ENCODE measurements at regions not wholly inside any gene's neighbourhood (a gene's known extent, or its start where the extent isn't known, plus 50 kb on each side); places are given as distances from the start of the nearest gene placed in this dataset.

- TF ChIP-seq ZFP37 (tag by site-specific recombination; IDR thresholded peaks at IDR 0.05) = no peak
- no peak for TF ChIP-seq TCF7L2 (IDR thresholded peaks at IDR 0.05; ENCODE audit: borderline replicate concordance, low read depth, low read length)
- no peak for TF ChIP-seq ZNF354C (tag by site-specific recombination; IDR thresholded peaks at IDR 0.05; ENCODE audit: borderline replicate concordance, low read depth)
- no peak for TF ChIP-seq PRDM2 (tag by site-specific recombination; IDR thresholded peaks at IDR 0.05; ENCODE audit: borderline replicate concordance)
- no peak for TF ChIP-seq PATZ1 (tag by site-specific recombination; IDR thresholded peaks at IDR 0.05)
- TF ChIP-seq ZNF148 (tag by site-specific recombination; IDR thresholded peaks at IDR 0.05; ENCODE audit: borderline replicate concordance) = no peak
- TF ChIP-seq ZNF560 (tag by site-specific recombination; IDR thresholded peaks at IDR 0.05; ENCODE audit: borderline replicate concordance) = no peak
- TF ChIP-seq ZFP41 (tag by site-specific recombination; IDR thresholded peaks at IDR 0.05; ENCODE audit: borderline replicate concordance) = no peak
- no peak for TF ChIP-seq ZNF138 (tag by site-specific recombination; IDR thresholded peaks at IDR 0.05; ENCODE audit: borderline replicate concordance)
- no peak for TF ChIP-seq ZNF704 (tag by site-specific recombination; IDR thresholded peaks at IDR 0.05)
- TF ChIP-seq ZNF394 (tag by site-specific recombination; IDR thresholded peaks at IDR 0.05; ENCODE audit: borderline replicate concordance) = no peak
- TF ChIP-seq ZNF341 (tag by site-specific recombination; IDR thresholded peaks at IDR 0.05; ENCODE audit: low read depth) = no peak
- no peak for TF ChIP-seq ZNF658 (tag by site-specific recombination; IDR thresholded peaks at IDR 0.05)
- no peak for TF ChIP-seq ZNF791 (tag by site-specific recombination; IDR thresholded peaks at IDR 0.05)
- TF ChIP-seq ZNF624 (tag by site-specific recombination; IDR thresholded peaks at IDR 0.05) = no peak
- no peak for TF ChIP-seq ZNF175 (tag by site-specific recombination; IDR thresholded peaks at IDR 0.05)
- no peak for TF ChIP-seq ZNF510 (tag by site-specific recombination; IDR thresholded peaks at IDR 0.05; ENCODE audit: insufficient replicate concordance)
- no peak for TF ChIP-seq ZNF426 (tag by site-specific recombination; IDR thresholded peaks at IDR 0.05)
- no peak for TF ChIP-seq ZNF18 (tag by site-specific recombination; IDR thresholded peaks at IDR 0.05)
- TF ChIP-seq ZNF830 (tag by site-specific recombination; IDR thresholded peaks at IDR 0.05; ENCODE audit: low read depth) = no peak
- no peaks in the 10 kb centered on the region for H3K4me1 ChIP-seq (ENCODE audit: control insufficient read depth, insufficient read depth, low read length)
- no peak overlapping the region for H3K4me3 ChIP-seq (ENCODE audit: low read depth, low read length)
- H3K27ac ChIP-seq (ENCODE audit: extremely low read depth, low read depth, low read length) = no peak overlapping the region
- H3K9me3 ChIP-seq (ENCODE audit: control insufficient read depth, insufficient read depth, low read depth, low read length) = no peaks in the 10 kb centered on the region
- POLR2A ChIA-PET = no interaction called here
- H3K36me3 ChIP-seq (ENCODE audit: control insufficient read depth in 2 of 2, insufficient read depth in 1 of 2, low read length in 2 of 2) = no peaks in the 10 kb centered on the region
- CTCF ChIA-PET = interaction anchor here (0.6 kb wide), 1 partner anchor 91 kb away, joined by 5 read pairs; no protein-coding TSS in a partner anchor
Measured at GRCh38 chr9:129282731-129283211, 104.7 kb upstream of the IER5L start.
